HG02759 (cell line): ENCODE measurements at regions not wholly inside any gene's neighbourhood (a gene's known extent, or its start where the extent isn't known, plus 50 kb on each side); places are given as distances from the start of the nearest gene placed in this dataset.

ENCODE experiments used
- ATAC-seq: cut with Tn5 transposase; IDR thresholded peaks from one replicate; pipeline ENCODE4 v1.9.1; 2021; ENCODE audit warnings: mild to moderate bottlenecking, moderate library complexity; ENCODE audit not compliant: unreplicated experiment

DNA sequence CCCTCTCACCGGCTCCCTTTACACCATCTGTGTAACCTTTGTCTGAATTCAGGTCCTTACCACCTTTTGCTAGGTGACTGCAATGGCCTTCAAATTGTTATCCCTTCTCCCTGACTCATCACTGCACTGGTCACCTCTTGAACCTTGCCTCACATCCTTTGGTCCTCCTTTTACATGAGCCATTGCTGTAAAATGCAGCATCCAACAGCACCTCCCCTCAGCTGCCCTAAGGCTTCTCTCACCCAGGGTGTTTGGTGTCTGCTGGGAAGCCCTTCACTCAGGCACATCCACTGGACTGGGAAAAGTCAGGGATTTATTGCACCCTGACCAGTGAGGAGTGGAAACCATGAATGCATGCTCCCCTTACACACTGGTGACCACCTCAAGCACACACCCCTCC is 192.5 kb upstream of the GATB start:
- no peak for ATAC-seq

DNA sequence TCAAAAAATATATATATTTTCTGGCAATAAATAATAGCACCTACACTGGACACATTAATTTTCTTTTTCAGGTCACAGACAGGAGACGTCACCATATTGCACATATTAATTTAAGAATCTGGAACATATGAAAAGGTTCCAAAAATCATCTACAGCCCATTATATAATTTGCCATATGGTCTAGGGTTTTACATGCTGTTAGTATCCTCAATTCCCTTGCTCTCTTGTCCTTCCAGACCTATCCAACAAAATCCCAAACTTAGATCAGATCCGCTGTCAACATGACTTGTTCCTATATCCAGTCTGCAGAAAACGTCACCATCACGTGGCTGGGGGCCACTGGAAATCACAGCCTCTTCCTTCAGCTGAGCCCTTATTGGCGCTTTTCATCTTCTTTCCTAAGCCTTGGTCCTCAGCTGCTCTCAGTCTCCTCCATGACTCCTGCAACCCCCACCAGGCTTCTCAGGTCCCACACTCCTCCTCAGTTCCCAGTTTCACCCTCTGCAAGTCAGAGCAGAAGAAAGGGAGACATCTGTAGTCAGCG is 192.0 kb upstream of the GATB start:
- no peak for ATAC-seq

DNA sequence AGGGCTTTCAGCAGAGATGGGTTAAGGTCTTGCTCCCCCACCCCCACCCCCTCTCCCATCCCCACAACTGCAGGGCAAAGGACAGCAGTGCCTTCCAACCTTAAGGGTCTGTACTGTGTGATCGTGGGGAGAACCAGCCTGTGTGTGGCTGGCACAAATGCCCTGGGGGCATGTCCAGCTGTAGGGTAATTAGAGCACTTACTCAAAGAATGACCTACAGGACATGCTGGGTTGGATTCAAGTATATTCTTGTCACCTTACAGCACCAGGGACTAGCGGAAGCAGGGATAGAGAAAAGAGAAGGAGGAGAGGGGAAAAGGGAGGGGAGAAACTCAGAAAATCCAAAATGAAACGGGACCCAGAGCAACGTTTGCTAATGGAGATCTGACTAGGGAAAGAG is 191.3 kb upstream of the GATB start:
- no peak for ATAC-seq

DNA sequence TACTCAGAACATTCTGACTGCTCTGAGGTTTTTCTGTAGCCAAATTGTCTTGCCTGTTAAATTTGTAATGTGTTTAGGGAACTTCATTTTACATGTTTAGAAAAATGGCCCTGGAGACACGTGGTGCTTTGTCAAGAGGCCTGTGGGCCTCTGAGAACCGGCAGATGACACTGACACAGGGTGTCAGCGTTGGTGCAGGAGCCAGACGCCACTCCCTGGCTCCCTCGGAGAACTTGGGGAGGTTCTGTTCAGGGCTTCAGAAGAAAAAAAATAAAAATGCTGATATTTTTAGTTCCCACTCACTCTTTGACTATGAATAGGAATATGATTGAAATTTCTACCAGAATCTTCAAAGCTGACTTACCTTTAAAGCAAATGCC is 190.9 kb upstream of the GATB start:
- ATAC-seq = no peak

DNA sequence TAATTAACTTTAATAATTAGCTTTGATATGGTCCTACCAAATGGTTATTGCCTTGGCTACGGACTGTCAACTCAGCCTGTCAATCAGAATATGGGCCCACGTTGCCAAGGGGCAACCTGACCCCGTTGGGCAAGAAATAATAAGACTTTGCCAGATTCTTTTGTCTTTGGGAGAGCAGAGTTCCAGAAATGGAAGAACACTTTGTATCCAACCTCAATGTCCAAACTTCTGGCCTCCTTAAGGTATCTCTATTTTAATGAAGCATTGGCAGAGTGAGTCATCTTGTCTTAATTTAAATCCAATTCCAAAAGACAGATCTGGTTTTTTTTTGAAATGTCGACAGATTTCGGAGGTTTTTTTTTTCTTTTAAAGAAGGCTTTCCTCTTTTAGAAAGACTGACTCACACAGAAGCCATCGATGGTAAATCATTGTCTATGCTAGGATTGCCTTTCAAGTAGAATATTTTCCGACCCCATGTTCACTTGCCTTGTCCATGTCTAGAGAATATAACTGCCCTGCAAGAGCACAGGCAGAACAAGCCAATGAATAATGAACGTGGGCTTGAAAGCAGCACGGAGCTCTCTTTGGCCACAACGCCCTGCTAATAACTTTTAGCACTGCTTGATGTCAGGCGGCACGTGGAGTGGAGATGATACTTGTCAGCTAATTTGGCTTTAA is 190.3 kb upstream of the GATB start:
- no peak for ATAC-seq

DNA sequence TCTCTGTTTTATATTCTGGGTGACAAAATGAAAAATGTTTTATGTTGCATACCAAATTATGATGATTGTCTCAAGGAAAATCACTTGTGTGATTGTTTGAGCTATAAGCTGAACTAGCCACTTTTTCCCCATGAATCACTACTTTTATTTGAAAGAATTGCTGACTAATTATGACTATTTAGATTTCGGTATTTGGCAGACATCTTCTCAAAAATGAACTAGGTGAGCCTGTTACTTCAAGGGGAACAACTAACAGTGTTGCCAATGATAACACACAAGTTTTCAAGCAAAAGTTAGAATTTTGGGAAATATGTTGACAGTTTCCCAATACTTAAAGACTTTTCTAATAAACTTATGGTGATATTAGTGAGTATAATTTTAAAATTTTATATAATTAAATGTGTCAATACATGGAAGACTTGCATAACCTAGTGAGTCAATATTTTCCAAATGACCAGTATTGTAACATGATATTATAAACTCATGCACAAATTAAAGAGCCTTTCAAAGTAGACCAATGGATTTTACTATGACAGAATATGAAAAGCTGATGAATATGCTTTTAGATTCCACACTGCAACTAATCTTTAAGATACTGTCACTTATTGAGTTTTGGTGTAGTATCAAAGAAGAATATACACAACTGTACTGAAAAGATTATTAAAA is 187.7 kb upstream of the GATB start:
- ATAC-seq = no peak

DNA sequence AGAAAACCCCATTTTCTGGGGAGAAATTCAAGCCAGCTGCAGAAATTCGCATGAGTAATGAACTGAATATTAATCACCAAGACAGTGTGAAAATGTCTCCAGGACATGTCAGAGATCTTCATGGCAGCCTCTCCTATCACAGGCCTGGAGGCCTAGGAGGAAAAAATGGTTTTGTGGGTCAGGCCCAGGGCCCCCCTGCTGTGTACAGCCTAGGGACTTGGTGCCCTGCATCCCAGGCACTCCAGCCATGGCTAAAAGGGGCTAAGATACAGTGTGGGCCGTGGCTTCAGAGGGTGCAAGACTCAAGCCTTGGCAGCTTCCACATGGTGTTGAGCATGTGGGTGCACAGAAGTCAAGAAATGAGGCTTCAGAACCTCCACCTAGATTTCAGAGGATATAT is 185.9 kb upstream of the GATB start:
- ATAC-seq = no peak

DNA sequence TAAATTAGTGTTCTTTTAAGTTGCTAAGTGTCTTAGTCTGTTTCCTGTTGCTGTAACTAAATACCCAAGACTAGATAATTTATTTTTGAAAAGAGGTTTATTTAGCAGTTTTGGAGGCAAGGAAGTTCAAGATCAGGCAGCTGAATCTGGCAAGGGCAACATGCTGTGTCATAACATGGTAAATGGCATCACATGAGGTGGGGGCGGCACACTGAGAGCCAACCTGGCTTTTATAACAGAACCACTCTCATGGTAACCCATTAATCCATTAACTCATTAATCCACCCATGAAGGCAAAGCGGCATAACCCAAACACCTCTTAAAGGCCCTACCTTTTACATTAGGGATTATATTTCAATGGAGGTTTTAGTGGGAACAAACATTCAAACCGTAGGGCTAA is 182.2 kb upstream of the GATB start:
- ATAC-seq = no peak

DNA sequence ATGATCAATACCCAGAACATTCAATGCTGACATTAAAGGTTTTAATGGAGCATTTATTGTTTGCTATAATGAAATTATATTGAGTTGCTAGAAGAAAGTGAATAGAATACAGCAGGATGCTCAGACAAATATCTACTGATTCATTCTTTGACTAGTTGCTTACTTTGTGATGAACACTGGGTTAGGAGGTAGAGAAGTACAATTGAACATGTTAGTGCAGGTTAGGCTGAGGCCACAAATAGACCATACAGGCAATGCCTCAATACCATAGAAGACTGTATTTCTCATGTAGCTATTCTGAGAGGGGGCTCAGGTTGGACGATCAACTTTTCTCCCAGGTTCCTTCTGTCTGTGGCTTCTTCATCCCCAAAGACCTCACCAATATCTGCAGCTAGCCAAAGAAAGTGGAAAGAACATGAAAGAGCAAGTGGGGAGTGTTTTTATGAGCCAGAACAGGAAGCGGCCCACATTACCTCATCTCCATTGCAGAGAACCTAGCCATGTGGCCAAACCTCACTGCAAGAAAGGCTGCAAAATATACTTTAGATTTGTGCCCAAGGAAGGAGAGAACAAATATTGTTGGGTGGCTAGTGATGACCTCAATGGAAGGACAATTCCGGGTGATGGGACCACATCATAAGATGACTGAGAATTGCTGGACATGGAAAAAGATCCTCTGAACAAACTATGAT is 180.3 kb upstream of the GATB start:
- no peak for ATAC-seq

DNA sequence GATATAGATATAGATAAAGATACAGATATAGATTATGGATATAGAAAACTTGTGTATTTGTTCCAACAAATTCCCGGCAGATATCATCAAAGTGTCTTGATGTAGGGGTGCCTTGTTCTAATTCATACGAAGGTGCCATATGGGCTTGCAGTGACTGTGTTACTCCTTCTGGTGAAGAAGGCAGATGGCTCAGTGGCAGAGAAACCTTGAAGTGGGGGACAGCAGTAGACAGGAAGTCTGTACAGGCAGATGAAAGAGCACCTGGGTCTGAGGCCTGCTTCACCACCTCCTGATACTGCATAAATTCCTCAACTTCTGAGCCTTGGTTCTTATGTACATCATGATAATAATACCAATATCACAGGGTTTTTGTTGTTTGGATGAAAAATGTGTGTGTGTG is 179.5 kb upstream of the GATB start:
- no peak for ATAC-seq

DNA sequence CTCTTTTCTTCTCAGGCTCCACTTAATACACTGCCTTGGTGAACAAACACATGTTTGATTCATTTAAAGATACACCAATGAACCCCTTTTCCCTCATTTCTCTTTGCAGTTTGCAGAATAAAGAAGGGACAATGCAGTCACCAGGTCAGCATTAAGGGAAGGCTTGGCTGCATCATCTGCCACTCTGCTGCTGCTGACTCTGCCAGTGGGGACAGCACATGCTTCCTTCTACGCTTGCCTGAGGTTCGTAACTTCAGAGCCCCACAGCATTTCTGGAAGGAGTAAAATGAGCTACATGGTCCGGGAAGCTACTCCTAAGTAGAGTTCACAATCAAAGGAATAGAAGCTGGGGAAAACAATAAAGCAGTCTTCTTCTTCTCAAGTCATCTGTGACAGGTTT is 178.9 kb upstream of the GATB start:
- ATAC-seq = no peak

DNA sequence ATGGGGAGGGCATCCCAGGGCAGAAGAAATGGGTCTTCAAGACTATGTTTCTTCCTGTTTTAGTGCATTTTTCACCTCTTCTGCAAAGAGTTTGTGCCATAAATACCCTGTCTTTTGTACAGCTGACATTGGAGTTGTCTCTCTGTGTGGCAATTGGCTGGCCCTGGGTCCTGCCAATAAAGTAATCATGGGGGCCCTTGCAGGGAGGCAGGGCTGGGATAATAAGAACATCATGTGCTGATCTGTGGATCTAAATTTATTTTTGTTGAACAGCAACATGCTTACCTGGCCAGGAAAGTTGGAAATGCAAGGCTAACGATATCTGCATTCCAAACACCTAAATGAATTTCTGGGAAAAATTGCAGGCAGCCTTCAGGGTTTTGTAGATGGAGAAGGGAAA is 174.6 kb upstream of the GATB start:
- ATAC-seq = no peak

DNA sequence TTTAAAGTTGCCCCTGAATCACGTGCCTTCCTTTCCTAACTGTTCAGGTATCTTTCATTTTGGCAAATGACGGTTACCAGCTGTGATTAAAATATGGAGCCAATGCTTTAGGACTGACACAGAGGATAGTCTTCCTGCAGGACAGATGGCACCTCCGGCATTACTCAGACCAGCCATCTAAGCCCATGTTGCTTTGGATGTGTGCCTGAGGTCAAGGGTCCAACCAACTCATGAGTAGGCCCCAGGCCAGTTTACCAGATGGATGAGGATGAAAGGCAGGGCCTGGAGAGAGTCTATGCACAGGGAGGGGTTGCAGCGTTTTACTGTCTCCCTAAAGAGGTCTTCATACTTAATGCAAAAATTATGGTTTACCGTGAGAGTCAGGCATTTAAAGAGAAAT is 174.0 kb upstream of the GATB start:
- ATAC-seq = no peak

DNA sequence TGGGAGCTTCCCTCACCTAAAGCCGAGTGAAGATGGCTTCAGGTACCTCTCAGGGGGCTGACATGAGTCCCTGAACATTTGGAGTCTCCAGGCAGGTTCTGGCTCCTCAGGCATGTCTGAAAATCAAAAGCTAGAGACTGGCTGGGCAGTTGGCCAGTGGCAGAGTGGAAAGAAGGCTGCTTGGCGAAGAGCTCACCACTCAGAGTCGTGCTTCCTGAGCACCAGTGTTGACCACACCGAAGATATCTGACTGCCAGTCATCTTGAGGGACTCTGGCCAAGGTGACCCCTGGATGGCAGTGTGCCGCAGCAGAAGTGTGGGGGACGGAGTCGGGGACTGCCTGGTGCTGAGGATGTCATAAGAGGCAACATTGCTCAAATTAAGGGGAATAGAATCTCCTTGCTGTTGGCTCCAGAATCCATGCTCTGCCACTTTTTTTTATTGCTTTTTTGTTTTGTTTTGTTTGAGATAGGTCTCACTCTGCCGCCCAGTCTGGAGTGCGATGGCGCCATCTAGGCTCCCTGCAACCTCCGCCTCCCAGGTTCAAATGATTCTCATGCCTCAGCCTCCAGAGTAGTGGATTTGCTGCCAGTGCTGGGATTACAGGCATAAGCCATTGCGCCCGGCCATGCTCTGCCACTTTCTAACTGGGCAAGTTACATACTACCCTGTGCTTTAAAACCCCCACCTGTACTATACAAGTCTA is 172.5 kb upstream of the GATB start:
- ATAC-seq = no peak

DNA sequence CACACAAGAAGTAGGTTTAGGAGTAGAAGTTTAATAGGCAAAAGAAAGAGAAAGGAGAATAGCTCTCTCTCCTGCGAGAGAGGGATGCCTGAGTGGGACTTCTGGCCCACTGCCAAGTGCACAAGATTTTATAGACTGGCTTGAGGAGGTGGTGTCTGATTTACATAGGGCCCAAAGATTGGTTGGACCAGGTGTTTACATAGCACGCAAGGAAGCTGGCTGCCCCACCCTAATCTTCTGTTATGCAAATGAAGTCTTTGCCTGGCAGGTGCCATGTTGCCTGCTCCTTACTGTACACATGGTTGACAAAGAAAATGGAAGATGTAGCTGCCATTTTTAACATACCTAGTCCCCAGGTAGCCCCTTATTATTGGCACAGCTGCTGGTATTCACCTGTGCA is 170.8 kb upstream of the GATB start:
- no peak for ATAC-seq

DNA sequence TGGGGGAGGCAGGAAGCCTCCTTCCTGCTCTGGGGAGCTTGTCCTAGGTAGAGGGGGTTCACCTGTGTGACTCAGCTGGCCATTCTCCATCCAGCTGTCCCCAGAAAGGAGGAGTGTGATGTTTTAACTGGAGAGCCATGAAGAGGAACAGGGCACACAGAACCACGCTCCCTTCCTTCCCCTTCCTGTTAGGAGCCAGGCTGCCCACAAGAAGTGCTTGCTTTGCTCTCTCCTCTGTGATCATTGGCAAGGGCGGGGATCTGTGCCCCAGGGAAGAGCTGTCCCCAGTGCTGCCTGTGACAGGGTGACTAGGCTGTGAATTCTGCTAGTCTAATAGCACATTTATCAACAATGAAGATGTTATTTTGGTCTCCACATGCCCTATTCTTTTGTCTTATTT is 169.6 kb upstream of the GATB start:
- ATAC-seq = no peak

DNA sequence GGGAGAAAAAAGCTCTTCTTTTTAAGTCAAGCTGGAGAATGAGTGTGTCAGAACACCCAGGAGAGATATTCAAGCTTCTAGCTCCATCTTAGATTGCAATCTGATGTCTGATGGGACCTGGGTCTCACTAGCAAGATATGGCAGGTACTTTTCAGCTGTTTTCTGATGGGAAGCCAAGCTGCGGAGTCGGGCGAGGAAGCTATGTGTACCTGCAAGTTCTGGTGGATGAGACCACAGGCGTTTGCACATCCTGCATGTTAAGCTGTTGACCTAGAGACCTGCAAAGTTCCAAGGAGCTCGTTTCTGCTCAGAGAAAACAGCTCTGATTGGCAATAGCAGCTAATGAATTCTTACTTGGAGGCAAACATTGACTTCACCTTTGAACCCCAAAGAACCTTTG is 167.3 kb upstream of the GATB start:
- ATAC-seq = no peak

DNA sequence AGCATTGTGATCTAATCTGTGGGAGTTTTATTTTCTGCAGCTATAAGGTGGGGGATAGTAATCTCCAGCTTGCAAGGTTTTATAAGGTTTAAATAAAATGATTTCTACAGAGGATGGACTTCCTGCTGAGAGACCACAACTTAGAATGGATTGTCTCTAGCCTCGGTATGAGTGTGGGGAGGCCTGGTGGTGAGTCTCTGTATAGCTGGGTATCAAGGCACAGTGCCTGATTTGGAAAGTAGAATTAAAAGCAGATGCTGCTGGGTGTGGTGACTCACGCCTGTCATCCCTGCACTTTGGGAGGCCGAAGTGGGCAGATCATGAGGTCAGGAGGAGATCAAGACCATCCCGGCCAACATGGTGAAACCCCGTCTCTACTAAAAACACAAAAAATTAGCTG is 162.0 kb upstream of the GATB start:
- no peak for ATAC-seq

DNA sequence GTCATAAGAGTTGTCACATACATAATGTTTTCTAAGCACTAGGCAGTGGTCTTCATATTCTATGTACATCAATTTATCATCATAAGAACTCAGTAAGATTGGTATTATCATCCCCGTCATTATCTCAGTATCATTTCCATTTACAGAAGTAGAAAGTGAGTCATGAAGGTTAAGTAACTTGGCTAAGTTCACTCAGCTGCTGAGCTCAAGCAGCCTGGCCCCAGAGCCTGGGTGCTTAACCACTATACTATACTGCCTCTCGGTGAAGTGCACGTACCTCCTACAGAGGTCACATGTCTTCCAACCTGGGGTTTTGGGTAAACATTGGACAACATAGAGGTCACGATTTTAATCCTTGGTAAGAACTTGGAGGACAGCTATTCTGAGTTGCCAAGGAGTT is 161.5 kb upstream of the GATB start:
- no peak for ATAC-seq

DNA sequence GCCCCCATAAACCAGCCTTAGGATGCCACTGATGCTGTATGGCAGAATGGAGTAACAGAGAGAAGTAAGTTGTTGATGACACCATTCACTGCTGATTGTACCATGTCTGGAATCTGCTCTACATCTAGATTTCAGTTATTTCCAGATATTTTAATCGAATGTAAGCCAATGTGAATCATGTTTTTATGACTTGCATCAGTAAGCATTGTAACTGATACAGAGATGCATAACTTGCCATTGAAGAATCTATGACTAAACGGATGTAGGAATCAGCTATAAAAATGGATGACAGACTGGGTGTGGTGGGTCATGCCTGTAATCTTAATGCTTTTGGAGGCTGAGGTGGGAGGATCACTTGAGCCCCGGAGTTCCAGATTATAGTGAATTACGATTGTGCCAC is 161.0 kb upstream of the GATB start:
- no peak for ATAC-seq

DNA sequence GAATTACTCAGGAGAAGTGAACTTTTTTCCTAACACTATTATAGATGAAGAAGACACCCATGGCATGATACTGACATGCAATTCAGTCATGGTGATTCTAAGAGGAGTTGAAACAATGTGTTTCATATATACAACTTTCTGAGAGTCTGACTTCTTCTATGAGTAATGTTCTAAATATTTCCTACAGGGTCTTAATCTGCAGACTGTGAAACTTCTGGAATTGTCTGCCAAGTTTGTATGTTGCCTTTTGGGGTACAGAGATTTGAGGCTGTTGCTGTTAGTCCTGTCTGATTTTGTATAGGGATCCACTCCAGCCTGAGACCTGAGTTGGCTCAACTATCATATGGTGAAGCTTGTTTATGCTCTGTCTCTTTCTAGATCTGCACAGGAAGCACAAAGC is 160.6 kb upstream of the GATB start:
- ATAC-seq = no peak
